Trophoblast cell (in vitro differentiated cells and primary cell): ENCODE measurements at regions not wholly inside any gene's neighbourhood (a gene's known extent, or its start where the extent isn't known, plus 50 kb on each side); places are given as distances from the start of the nearest gene placed in this dataset.

Experiments
- DNase-seq, 2 donors: peaks; one replicate each; pipeline ENCODE4 v3.0.0-alpha.2; 2016
- H2AFZ ChIP-seq: 2 replicates; pipeline ENCODE4 v1.6.1; 2013; ENCODE audit warnings: low read length, moderate library complexity, mild to moderate bottlenecking; ENCODE audit not compliant: insufficient read depth, poor library complexity
- H2AK5ac ChIP-seq: 2 replicates; pipeline ENCODE4 v1.6.1; 2013; ENCODE audit warnings: mild to moderate bottlenecking, low read length
- H2BK120ac ChIP-seq: 2 replicates; pipeline ENCODE4 v1.6.1; 2013; ENCODE audit warnings: low read length, mild to moderate bottlenecking, moderate library complexity; ENCODE audit not compliant: insufficient read depth, poor library complexity
- H2BK12ac ChIP-seq: 2 replicates; pipeline ENCODE4 v1.6.1; 2013; ENCODE audit warnings: mild to moderate bottlenecking, low read length, moderate library complexity
- H2BK5ac ChIP-seq: 2 replicates; pipeline ENCODE4 v1.6.1; 2013; ENCODE audit warnings: low read length, low read depth, moderate library complexity, mild to moderate bottlenecking; ENCODE audit not compliant: poor library complexity
- H3K14ac ChIP-seq: 2 replicates; pipeline ENCODE4 v1.6.1; 2013; ENCODE audit warnings: mild to moderate bottlenecking, low read length
- H3K18ac ChIP-seq: 2 replicates; pipeline ENCODE4 v1.6.1; 2013; ENCODE audit warnings: mild to moderate bottlenecking, low read length
- H3K23ac ChIP-seq: 2 replicates; pipeline ENCODE4 v1.6.1; 2013; ENCODE audit warnings: low read length
- H3K27ac ChIP-seq: 2 replicates; pipeline ENCODE4 v1.5.1; 2013; ENCODE audit warnings: low read depth, mild to moderate bottlenecking, inconsistent platforms, low read length, moderate library complexity
- H3K27me3 ChIP-seq: 2 replicates; pipeline ENCODE4 v1.6.1; 2013; ENCODE audit warnings: inconsistent platforms, mild to moderate bottlenecking, low read length, moderate library complexity; ENCODE audit not compliant: insufficient read depth
- H3K36me3 ChIP-seq, 2 experiments: 1 replicate in 1 of 2; 2 replicates in 1 of 2; pipeline ENCODE4 v1.6.1; 2013; ENCODE audit warnings: low read length in 2 of 2, mild to moderate bottlenecking in 2 of 2, moderate library complexity in 1 of 2; ENCODE audit not compliant: insufficient read depth in 2 of 2, control insufficient read depth in 1 of 2
- H3K4ac ChIP-seq: 2 replicates; pipeline ENCODE4 v1.6.1; 2013; ENCODE audit warnings: low read depth, mild to moderate bottlenecking, low read length, moderate library complexity
- H3K4me1 ChIP-seq, 2 experiments: 1 replicate in 1 of 2; 2 replicates in 1 of 2; pipeline ENCODE4 v1.6.1; 2013; ENCODE audit warnings: low read length in 2 of 2, mild to moderate bottlenecking in 2 of 2, moderate library complexity in 1 of 2; ENCODE audit not compliant: insufficient read depth in 2 of 2, control insufficient read depth in 1 of 2
- H3K4me2 ChIP-seq: 2 replicates; pipeline ENCODE4 v1.6.1; 2013; ENCODE audit warnings: inconsistent platforms, mild to moderate bottlenecking, low read length, moderate library complexity
- H3K4me3 ChIP-seq: 2 replicates; pipeline ENCODE4 v1.5.1; 2013; ENCODE audit warnings: mild to moderate bottlenecking, low read depth, low read length, inconsistent platforms
- H3K79me1 ChIP-seq: one replicate; pipeline ENCODE4 v1.6.1; 2013; ENCODE audit warnings: low read length
- H3K79me2 ChIP-seq: 2 replicates; pipeline ENCODE4 v1.6.1; 2013; ENCODE audit warnings: low read length, mild to moderate bottlenecking; ENCODE audit not compliant: control insufficient read depth, insufficient read depth, poor library complexity
- H3K9ac ChIP-seq: 2 replicates; pipeline ENCODE4 v1.6.1; 2013; ENCODE audit warnings: mild to moderate bottlenecking, low read length
- H3K9me3 ChIP-seq: 2 replicates; pipeline ENCODE4 v1.6.1; 2013; ENCODE audit warnings: low read depth, mild to moderate bottlenecking, control low read depth, inconsistent platforms, low read length; ENCODE audit not compliant: insufficient read depth
- H4K12ac ChIP-seq: 2 replicates; pipeline ENCODE4 v1.6.1; 2013; ENCODE audit warnings: low read depth, mild to moderate bottlenecking, low read length, moderate library complexity
- H4K8ac ChIP-seq: 2 replicates; pipeline ENCODE4 v1.6.1; 2013; ENCODE audit warnings: low read depth, mild to moderate bottlenecking, low read length, moderate library complexity
- H4K91ac ChIP-seq: one replicate; pipeline ENCODE4 v1.6.1; 2013; ENCODE audit warnings: low read depth, mild to moderate bottlenecking, low read length, moderate library complexity
- WGBS: extraction: QIAGEN DNeasy Blood & Tissue Kit; methylation state at CpG from one replicate; pipeline ENCODE4 v1.1.7; 2013; ENCODE audit warnings: missing lambda C conversion rate; ENCODE audit not compliant: insufficient read length, insufficient coverage; ENCODE audit errors: extremely low coverage; 5-methylcytosine and 5-hydroxymethylcytosine counted together

GRCh38 chr15:66898656-66899386 is 166.6 kb upstream of the SMAD3 start:
- Histone ChIP-seq H3K36me3 (no peaks in the 10 kb centered on the region), H3K14ac (peak overlapping the region; percentile 22), H3K9ac (no peak overlapping the region), H3K4me1 (peaks cover 11 to 16% of the 10 kb centered on the region in 2 experiments), H4K91ac (peak overlapping the region; percentile 2), H3K79me2 (no peaks in the 10 kb centered on the region), H3K4me2 (no peak overlapping the region), H3K27me3 (no peaks in the 10 kb centered on the region), H2BK5ac (peak overlapping the region; percentile 9), H3K79me1 (peaks cover 8% of the 10 kb centered on the region), H3K4me3 (no peak overlapping the region), H3K4ac (no peak overlapping the region), H2BK120ac (no peak overlapping the region), H4K12ac (no peak overlapping the region), H2AK5ac (no peak overlapping the region), H4K8ac (peak overlapping the region; percentile 31), H3K23ac (no peak overlapping the region), H2BK12ac (peak overlapping the region; percentile 0), H3K27ac (no peak overlapping the region), H3K9me3 (no peaks in the 10 kb centered on the region), H2AFZ (no peak overlapping the region), H3K18ac (no peak overlapping the region)
- 100% methylated on average over 1 of the region's 5 CpGs for WGBS
- DNase-seq, result no peak

GRCh38 chr15:66899555-66900350 is 165.6 kb upstream of the SMAD3 start:
- Histone ChIP-seq H2AK5ac (no peak overlapping the region), H3K14ac (no peak overlapping the region)

DNA sequence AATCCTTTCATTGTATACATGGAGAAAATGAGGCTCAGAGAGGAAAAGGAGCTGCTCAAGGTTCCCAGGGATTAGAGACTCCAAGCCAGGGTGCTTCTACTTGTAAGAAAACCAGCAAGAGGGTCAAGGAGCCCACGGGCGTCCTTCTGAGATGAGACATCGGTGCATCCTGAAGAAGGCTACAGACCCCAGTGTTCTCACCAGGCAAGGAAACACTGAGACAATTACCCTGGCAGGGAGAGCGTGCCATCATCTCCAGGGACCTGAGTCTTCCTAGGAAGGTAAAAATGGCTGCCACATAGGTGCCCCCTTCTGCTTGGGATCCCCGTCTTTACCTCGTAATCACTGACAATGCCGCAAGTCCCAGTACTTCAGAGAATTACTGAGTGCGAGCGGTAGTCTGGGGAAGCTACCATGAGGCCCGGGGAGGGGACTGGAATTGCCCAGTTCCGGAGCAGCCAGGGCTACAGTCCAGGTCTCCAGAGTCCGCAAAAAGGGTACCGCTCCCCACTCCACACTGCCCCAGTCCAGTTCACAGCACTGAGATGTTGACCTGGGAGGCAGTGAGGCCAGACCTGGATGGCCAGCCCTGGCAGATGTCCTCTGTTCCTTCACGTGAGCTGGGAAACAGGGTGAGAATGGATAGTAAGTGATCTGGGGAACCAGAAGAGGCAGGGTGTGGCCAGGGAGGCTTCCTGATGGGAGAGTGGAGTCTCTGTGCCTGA is 164.7 kb upstream of the SMAD3 start:
- H2AK5ac ChIP-seq, result peak overlapping the region; percentile 3
- H3K27me3 ChIP-seq, result no peaks in the 10 kb centered on the region
- H3K36me3 ChIP-seq, result no peaks in the 10 kb centered on the region
- WGBS, result no CpG with 5 or more reads among the region's 14 CpGs
- H2BK5ac ChIP-seq, result no peak overlapping the region
- H3K14ac ChIP-seq, result peak overlapping the region; percentile 27
- H2BK120ac ChIP-seq, result peak overlapping the region; percentile 8
- no peaks in the 10 kb centered on the region for H3K79me2 ChIP-seq
- no peak overlapping the region for H4K12ac ChIP-seq
- H3K9ac ChIP-seq, result no peak overlapping the region
- H3K4ac ChIP-seq, result peak overlapping the region; percentile 5
- peaks cover 8% of the 10 kb centered on the region for H3K79me1 ChIP-seq
- H3K27ac ChIP-seq, result no peak overlapping the region
- no peak overlapping the region for H3K4me2 ChIP-seq
- peak overlapping the region; percentile 55 for H2BK12ac ChIP-seq
- DNase-seq, result no peak
- no peak overlapping the region for H3K4me3 ChIP-seq
- H2AFZ ChIP-seq, result peak overlapping the region; percentile 19
- peak overlapping the region; percentile 40 for H4K8ac ChIP-seq
- peaks cover 11 to 16% of the 10 kb centered on the region in 2 experiments for H3K4me1 ChIP-seq
- no peak overlapping the region for H3K23ac ChIP-seq
- H3K18ac ChIP-seq, result peak overlapping the region; percentile 38
- H3K9me3 ChIP-seq, result no peaks in the 10 kb centered on the region
- peak overlapping the region; percentile 62 for H4K91ac ChIP-seq

More at GRCh38 chr15:66899555-66900350, 165.6 kb upstream of the SMAD3 start:
- Histone ChIP-seq H3K18ac (no peak overlapping the region), H3K9ac (no peak overlapping the region), H3K9me3 (no peaks in the 10 kb centered on the region), H2BK120ac (no peak overlapping the region), H4K8ac (no peak overlapping the region), H3K4me2 (no peak overlapping the region), H4K12ac (no peak overlapping the region), H3K4me3 (no peak overlapping the region), H2BK5ac (no peak overlapping the region), H3K27ac (no peak overlapping the region), H3K23ac (no peak overlapping the region), H4K91ac (no peak overlapping the region), H3K36me3 (no peaks in the 10 kb centered on the region), H3K79me2 (no peaks in the 10 kb centered on the region), H2AFZ (no peak overlapping the region), H3K79me1 (peaks cover 8% of the 10 kb centered on the region), H3K4me1 (peaks cover 11 to 16% of the 10 kb centered on the region in 2 experiments), H2BK12ac (no peak overlapping the region), H3K4ac (no peak overlapping the region), H3K27me3 (no peaks in the 10 kb centered on the region)
- DNase-seq, result peak; percentile 52 to 54
- no CpG with 5 or more reads among the region's 9 CpGs for WGBS

DNA sequence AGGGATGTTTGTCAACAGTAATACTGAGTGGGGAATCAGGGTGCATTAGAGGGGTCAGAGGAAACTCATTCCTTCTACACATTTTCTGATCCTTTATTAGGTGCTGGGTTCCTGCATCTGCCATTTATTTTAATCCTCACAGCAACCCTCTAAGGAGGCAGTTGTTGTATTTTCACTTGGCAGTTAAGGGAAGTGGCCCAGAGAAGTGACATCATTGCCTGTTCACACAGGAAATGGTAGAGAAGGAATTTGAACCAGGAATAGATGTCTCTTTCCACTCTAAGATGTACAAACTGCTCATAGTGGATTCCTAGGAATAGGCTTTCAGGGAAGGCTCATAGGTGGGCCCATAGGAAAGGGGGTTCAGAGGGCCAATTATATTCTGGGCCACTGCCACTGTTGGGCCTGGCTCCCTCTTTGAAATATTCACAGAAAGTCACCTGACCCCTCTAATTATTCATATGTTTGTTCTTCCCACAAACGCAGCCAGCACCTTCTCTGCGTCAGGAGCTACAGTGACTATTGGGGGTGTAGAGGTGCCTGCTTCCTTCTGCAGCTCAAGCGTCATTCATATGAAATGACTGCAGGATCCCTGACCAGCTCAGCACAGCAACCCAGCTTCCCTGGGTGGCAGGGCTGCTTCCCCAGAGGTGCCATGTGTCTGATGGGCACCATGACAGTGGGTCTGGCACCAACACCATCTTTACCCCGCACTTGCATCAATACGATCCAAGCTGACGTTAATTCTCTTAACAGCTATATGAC is 163.9 kb upstream of the SMAD3 start:
- no CpG with 5 or more reads among the region's 6 CpGs for WGBS
- peak overlapping the region; percentile 55 for H2BK12ac ChIP-seq
- H3K79me2 ChIP-seq, result no peaks in the 10 kb centered on the region
- H3K9ac ChIP-seq, result no peak overlapping the region
- H3K9me3 ChIP-seq, result no peaks in the 10 kb centered on the region
- no peak overlapping the region for H4K12ac ChIP-seq
- peak overlapping the region; percentile 27 for H3K14ac ChIP-seq
- H2AK5ac ChIP-seq, result no peak overlapping the region
- H2AFZ ChIP-seq, result peak overlapping the region; percentile 19
- peak overlapping the region; percentile 40 for H4K8ac ChIP-seq
- H3K36me3 ChIP-seq, result no peaks in the 10 kb centered on the region
- H3K18ac ChIP-seq, result no peak overlapping the region
- H3K27ac ChIP-seq, result no peak overlapping the region
- H3K4me1 ChIP-seq, result peaks cover 11 to 16% of the 10 kb centered on the region in 2 experiments
- no peak overlapping the region for H3K4me3 ChIP-seq
- no peak overlapping the region for H2BK120ac ChIP-seq
- H3K4ac ChIP-seq, result no peak overlapping the region
- H3K4me2 ChIP-seq, result no peak overlapping the region
- peaks cover 8% of the 10 kb centered on the region for H3K79me1 ChIP-seq
- no peak for DNase-seq
- no peak overlapping the region for H2BK5ac ChIP-seq
- H3K23ac ChIP-seq, result no peak overlapping the region
- H3K27me3 ChIP-seq, result no peaks in the 10 kb centered on the region
- peak overlapping the region; percentile 62 for H4K91ac ChIP-seq
